ENCODE measurements at regions not wholly inside any gene's neighbourhood (a gene's known extent, or its start where the extent isn't known, plus 50 kb on each side); places are given as distances from the start of the nearest gene placed in this dataset.
"Not testable (repeated sequence)": the region's sequence is repeated elsewhere in the genome, so short reads cannot be mapped to it uniquely, and the experiment has no call there.

DNA sequence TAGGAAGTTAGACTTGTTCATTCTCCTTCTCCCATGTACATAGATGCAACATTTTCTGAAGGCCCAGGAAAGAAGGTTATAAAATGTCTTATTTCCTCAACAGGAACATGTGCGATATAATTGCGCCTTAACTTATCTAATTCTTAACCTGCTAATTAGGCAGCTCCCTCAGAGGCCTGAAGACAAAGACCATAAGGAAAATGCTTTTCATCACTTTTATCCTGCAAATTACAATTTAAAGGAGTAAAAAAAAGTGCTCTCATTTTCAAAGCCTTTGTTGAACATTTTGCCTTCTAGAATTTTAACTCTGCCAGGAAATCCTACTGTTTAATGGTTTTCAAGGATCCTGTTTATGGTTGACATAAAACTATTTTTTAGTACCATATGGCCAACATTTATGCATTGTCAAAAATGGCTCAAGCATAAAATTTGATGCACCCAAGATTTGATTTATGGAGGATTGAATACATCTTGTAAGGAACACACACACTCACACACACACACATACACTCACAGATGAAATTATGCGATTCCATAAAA, 660.4 kb upstream of the TMEM132C start:
- DNase-seq (ENCODE audit: low read depth, low spot score): no peak
- in situ Hi-C loops (cut with HindIII; ENCODE audit: low pct_unique_long_range_greater_than_20kb, low sequenced_read_pairs): no loop called here

DNA sequence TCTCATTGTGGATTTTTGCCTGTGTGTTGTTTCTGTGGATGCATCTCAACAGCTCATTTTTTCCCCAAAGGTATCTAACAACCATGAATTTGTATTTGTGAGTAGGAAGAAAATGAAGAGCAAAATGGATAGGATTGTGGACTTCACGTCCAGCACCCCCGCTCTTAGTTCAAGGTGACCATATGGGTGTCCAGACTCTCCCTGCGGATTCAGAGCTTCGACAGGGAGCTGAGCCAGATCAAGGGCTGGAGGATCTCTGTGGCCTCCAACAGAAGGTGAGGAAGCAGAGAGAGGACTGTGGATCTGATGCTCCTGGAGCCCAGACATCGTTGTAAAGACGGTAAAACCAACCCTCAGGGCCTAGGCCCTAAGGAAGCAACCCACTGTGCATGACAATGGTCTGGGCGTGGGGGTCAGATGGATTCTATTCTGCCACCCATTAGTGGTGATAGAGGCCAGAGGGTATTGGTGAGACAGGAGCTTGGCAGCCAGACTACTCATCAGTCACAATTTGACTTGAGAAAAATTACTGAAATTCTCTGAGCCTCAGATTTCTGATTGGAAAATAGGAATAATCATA, 659.7 kb upstream of the TMEM132C start:
- DNase-seq (ENCODE audit: low read depth, low spot score): no peak
- in situ Hi-C loops (cut with HindIII; ENCODE audit: low pct_unique_long_range_greater_than_20kb, low sequenced_read_pairs): no loop called here

DNA sequence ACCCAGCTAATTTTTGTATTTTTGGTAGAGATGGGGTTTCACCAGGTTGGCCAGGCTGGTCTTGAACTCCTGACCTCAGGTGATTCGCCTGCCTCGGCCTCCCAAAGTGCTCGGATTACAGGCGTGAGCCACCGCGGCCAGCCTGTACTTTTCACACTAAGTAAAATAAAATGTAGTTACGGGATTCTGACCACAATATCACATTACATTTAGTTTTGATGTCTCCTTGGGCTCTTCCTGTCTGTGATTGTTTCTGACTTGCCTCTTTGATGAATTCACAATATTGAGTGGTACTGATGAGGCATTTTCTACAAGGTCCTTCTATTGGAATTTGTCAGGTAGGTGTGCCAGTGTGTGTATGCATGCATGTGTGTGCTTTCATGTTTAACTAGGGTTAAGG, 658.6 kb upstream of the TMEM132C start:
- in situ Hi-C loops (cut with HindIII; ENCODE audit: low pct_unique_long_range_greater_than_20kb, low sequenced_read_pairs); DNase-seq (ENCODE audit: low read depth, low spot score): not testable (repeated sequence)

GRCh38 chr12:127613056-127613455, 653.9 kb upstream of the TMEM132C start:
- no peak for DNase-seq (ENCODE audit: low read depth, low spot score)
- in situ Hi-C loops (cut with HindIII; ENCODE audit: low pct_unique_long_range_greater_than_20kb, low sequenced_read_pairs): no loop called here

- no peak for DNase-seq (ENCODE audit: low read depth, low spot score)
- in situ Hi-C loops (cut with HindIII; ENCODE audit: low pct_unique_long_range_greater_than_20kb, low sequenced_read_pairs): no loop called here
Measured at GRCh38 chr12:127619869-127620734, 646.9 kb upstream of the TMEM132C start.

DNA sequence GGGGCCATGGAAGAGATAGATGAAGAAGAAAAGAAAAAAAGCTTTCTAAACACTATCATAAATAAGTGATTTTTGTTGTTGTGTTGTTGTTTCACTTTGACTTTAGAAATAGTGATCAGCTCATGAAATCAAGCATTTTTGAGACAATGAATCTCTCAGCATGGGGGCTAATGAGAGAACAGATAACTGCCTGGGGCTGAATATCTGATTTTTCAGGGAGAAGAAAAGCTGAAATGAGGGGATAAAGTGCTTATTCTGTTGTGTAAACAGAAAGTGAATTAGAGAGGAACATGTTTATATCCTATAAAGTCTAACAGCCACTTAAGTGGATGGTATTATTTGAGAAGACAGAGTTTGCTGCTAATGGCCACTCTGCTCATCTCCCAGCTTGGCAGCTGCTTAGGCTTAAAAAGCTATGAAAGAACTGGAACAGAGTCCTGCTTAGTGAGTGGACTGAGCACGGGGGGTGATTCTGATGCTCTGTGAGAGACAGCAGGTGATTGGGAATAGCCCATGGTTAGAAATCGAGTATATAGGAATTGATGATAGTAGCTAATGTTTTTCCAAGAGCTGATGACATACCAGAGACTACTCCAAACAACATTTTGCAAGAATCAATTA, 646.1 kb upstream of the TMEM132C start:
- no peak for DNase-seq (ENCODE audit: low read depth, low spot score)
- in situ Hi-C loops (cut with HindIII; ENCODE audit: low pct_unique_long_range_greater_than_20kb, low sequenced_read_pairs): no loop called here

DNA sequence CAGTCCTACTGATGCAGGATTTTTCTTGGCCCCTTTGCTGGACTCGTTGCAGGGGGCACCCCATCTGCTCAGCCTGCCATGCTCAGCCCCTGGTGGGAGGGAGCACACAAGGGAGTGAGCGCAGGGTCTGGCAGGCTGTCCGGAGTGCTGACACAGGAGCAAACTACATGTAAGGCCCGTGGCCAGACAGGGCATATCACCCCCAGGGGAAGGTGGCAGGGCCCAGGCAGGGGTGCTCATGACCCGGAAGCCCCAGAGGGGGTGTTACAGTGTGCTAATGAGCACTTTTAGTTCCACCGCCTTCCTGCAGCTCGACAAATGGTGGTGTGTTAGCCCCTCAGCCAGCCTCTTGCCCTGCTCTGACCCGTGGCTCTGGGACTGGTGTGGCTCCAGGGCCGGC, 645.6 kb upstream of the TMEM132C start:
- in situ Hi-C loops (cut with HindIII; ENCODE audit: low pct_unique_long_range_greater_than_20kb, low sequenced_read_pairs): no loop called here

GRCh38 chr12:127623362-127623761, 643.6 kb upstream of the TMEM132C start:
- in situ Hi-C loops (cut with HindIII; ENCODE audit: low pct_unique_long_range_greater_than_20kb, low sequenced_read_pairs): no loop called here
- DNase-seq (ENCODE audit: low read depth, low spot score): no peak

More for the DNA sequence above, 645.6 kb upstream of the TMEM132C start:
- DNase-seq (ENCODE audit: low read depth, low spot score): no peak

DNA sequence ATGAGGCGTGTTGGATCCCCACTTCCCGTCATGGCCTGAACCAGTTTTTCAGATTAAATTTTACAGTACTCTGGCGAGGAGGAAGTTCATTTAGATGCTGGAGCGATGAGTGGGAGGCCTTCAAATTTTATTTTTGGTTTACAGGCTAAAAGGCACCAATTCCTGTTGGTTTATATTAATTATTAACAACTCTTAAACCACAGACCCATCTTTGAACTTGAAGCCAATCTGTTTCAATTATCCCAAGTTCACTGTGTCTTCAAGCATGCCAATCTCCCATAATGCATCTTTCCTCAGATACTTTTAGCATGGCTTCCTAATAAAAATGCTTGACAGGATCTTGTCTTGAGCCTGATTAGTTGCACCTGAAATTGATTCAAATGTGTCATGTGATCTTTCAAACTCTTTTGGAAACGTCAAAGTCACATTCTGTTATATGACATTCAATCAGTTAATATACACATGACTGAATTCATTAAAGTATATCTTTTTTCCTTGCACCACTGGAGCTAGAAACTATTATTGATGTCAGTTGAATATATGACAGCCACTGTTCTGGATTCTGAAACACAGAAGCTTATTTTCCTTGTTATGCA, 641.7 kb upstream of the TMEM132C start:
- no peak for DNase-seq (ENCODE audit: low read depth, low spot score)
- in situ Hi-C loops (cut with HindIII; ENCODE audit: low pct_unique_long_range_greater_than_20kb, low sequenced_read_pairs): no loop called here

DNA sequence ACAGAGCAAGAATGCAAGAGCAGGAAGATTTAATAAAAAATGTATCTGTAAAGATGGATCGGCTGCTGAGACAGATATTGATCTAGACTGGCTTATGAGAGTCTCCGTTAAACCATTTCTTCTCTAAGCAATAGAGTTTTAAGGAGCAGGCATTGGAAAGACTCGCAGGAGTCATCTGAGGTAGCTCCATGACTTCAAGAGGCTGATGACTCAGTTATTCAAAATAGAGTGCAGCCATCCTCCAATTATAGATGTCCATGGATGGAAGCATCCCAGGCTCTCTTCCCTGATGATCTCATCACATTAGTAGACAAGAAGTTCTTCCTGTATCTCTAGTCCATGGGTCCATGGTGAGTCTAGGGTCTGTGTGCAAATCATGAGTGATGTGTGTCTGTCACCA, 638.3 kb upstream of the TMEM132C start:
- in situ Hi-C loops (cut with HindIII; ENCODE audit: low pct_unique_long_range_greater_than_20kb, low sequenced_read_pairs): no loop called here
- no peak for DNase-seq (ENCODE audit: low read depth, low spot score)

GRCh38 chr12:127629066-127629820, 637.7 kb upstream of the TMEM132C start:
- no peak for DNase-seq (ENCODE audit: low read depth, low spot score)
- in situ Hi-C loops (cut with HindIII; ENCODE audit: low pct_unique_long_range_greater_than_20kb, low sequenced_read_pairs): no loop called here

- in situ Hi-C loops (cut with HindIII; ENCODE audit: low pct_unique_long_range_greater_than_20kb, low sequenced_read_pairs): no loop called here
- DNase-seq (ENCODE audit: low read depth, low spot score): no peak
Measured at GRCh38 chr12:127632461-127632860, 634.5 kb upstream of the TMEM132C start.

DNA sequence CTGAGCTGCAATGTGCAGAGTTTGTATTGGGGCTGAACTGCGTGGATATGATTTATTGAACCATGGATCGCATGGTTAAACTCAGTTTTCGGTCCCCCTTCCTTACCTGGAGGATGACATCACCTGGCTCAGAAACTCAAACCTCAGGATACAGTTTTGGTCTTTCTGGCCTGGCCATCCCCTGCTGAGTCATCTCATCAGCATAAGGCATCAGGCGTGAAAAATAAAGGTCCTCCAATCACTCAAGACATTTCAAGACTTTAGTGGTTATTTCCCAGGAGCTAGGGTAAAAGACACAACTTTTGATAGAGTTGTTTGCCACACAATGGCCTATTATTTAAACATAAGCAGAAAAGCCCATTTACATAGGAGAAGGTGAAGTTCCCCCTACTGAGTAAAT, 631.1 kb upstream of the TMEM132C start:
- in situ Hi-C loops (cut with HindIII; ENCODE audit: low pct_unique_long_range_greater_than_20kb, low sequenced_read_pairs): no loop called here
- no peak for DNase-seq (ENCODE audit: low read depth, low spot score)

- DNase-seq (ENCODE audit: low read depth, low spot score): no peak
- in situ Hi-C loops (cut with HindIII; ENCODE audit: low pct_unique_long_range_greater_than_20kb, low sequenced_read_pairs): no loop called here
Measured at GRCh38 chr12:127636882-127637281, 630.1 kb upstream of the TMEM132C start.

GRCh38 chr12:127640181-127640886, 626.6 kb upstream of the TMEM132C start:
- no peak for DNase-seq (ENCODE audit: low read depth, low spot score)
- in situ Hi-C loops (cut with HindIII; ENCODE audit: low pct_unique_long_range_greater_than_20kb, low sequenced_read_pairs): no loop called here

- DNase-seq (ENCODE audit: low read depth, low spot score): no peak
- in situ Hi-C loops (cut with HindIII; ENCODE audit: low pct_unique_long_range_greater_than_20kb, low sequenced_read_pairs): no loop called here
Measured at GRCh38 chr12:127642208-127642607, 624.8 kb upstream of the TMEM132C start.

- no peak for DNase-seq (ENCODE audit: low read depth, low spot score)
- in situ Hi-C loops (cut with HindIII; ENCODE audit: low pct_unique_long_range_greater_than_20kb, low sequenced_read_pairs): no loop called here
Measured at GRCh38 chr12:127648321-127648720, 618.6 kb upstream of the TMEM132C start.

All from SK-MEL-5 (cell line).